Erythroblast (primary cell): ENCODE measurements at regions not wholly inside any gene's neighbourhood (a gene's known extent, or its start where the extent isn't known, plus 50 kb on each side); places are given as distances from the start of the nearest gene placed in this dataset.

Source experiments
- GATA1 ChIP-seq: IDR thresholded peaks from 2 replicates; pipeline ENCODE4 v1.6.1; 2011; ENCODE audit warnings: low read depth, mild to moderate bottlenecking, control low read depth, low read length, moderate library complexity
- POLR2A ChIP-seq: IDR thresholded peaks from 2 replicates; pipeline ENCODE4 v1.6.1; 2011; ENCODE audit warnings: mild to moderate bottlenecking, low read length

DNA sequence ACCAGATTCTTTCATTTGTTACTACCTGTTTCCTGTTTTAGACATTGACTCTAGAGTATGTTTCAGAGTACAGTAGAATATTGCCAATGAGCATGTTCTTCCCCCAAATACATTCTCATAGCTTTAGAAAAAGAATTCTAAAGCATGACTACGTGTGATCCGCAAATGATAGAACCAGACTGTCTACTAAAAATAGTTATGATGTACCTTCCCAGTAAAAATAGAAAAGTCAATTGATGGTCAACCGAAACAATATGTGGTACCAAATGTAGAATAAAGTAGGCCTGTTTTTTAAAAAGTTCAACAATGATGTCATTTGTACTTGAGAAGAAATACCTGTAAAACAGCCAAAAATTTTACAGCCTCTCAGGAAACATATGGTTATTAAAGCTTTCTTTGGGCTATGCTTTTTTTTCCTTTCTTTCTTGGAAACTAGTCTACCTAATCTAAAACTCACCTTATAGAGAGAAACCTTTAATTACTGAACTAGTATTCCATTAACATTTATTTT is 130.1 kb upstream of the MTHFD1L start:
- TF ChIP-seq POLR2A (no peak), GATA1 (no peak)
